Muscle of leg (tissue), 3 donors: ENCODE measurements at regions not wholly inside any gene's neighbourhood (a gene's known extent, or its start where the extent isn't known, plus 50 kb on each side); places are given as distances from the start of the nearest gene placed in this dataset.
"Not testable (repeated sequence)": the region's sequence is repeated elsewhere in the genome, so short reads cannot be mapped to it uniquely, and the experiment has no call there.

Experiments used
- DNase-seq: peaks from one replicate; pipeline ENCODE4 v3.0.0; 2013
- H3K27ac ChIP-seq: one replicate; pipeline ENCODE4 v1.5.1; 2013; ENCODE audit warnings: mild to moderate bottlenecking, low read length, control low read depth
- H3K27me3 ChIP-seq: one replicate; pipeline ENCODE4 v1.6.1; 2013; ENCODE audit warnings: low read length; ENCODE audit not compliant: control insufficient read depth, insufficient read depth
- H3K36me3 ChIP-seq: one replicate; pipeline ENCODE4 v1.6.1; 2013; ENCODE audit warnings: low read length; ENCODE audit not compliant: control insufficient read depth, insufficient read depth
- H3K4me1 ChIP-seq: one replicate; pipeline ENCODE4 v1.6.1; 2013; ENCODE audit warnings: low read length; ENCODE audit not compliant: control insufficient read depth, insufficient read depth
- H3K4me3 ChIP-seq: one replicate; pipeline ENCODE4 v1.5.1; 2013; ENCODE audit warnings: low read length, control low read depth
- H3K9me3 ChIP-seq: replicated peaks from 2 replicates; pipeline ENCODE4 v1.6.1; 2013; ENCODE audit warnings: low read depth, low read length; ENCODE audit not compliant: control insufficient read depth
- WGBS: methylation state at CpG from one replicate; pipeline ENCODE4 v1.1.5; 2013; ENCODE audit warnings: missing lambda C conversion rate; ENCODE audit not compliant: insufficient coverage; 5-methylcytosine and 5-hydroxymethylcytosine counted together

GRCh38 chr9:73327149-73327548, 175.5 kb downstream of the ANXA1 start:
- no peak for DNase-seq
- no CpG with 5 or more reads among the region's 2 CpGs for WGBS
- Histone ChIP-seq H3K4me1 (no peaks in the 10 kb centered on the region), H3K36me3 (no peaks in the 10 kb centered on the region), H3K27me3 (no peaks in the 10 kb centered on the region), H3K4me3 (no peak overlapping the region), H3K9me3 (no peaks in the 10 kb centered on the region), H3K27ac (no peak overlapping the region)

GRCh38 chr9:73337182-73337581, 185.5 kb downstream of the ANXA1 start:
- not testable (repeated sequence) for H3K4me3 ChIP-seq, DNase-seq, H3K36me3 ChIP-seq, H3K27me3 ChIP-seq, H3K9me3 ChIP-seq, H3K4me1 ChIP-seq, H3K27ac ChIP-seq
- WGBS, result 100% methylated on average over 1 of the region's 2 CpGs

- H3K4me3 ChIP-seq, result no peak overlapping the region
- WGBS, result no CpG with 5 or more reads among the region's 3 CpGs
- H3K27ac ChIP-seq, result no peak overlapping the region
- H3K9me3 ChIP-seq, result no peaks in the 10 kb centered on the region
- H3K36me3 ChIP-seq, result no peaks in the 10 kb centered on the region
- no peak for DNase-seq
- H3K4me1 ChIP-seq, result no peaks in the 10 kb centered on the region
- H3K27me3 ChIP-seq, result no peaks in the 10 kb centered on the region
These were observed 192.4 kb downstream of the ANXA1 start for GRCh38 chr9:73344060-73344459.

- 86% methylated on average over 1 of the region's 4 CpGs for WGBS
- Histone ChIP-seq H3K27me3 (no peaks in the 10 kb centered on the region), H3K9me3 (no peaks in the 10 kb centered on the region), H3K4me1 (no peaks in the 10 kb centered on the region), H3K27ac (no peak overlapping the region), H3K36me3 (no peaks in the 10 kb centered on the region), H3K4me3 (no peak overlapping the region)
- DNase-seq, result no peak
These were observed 195.5 kb downstream of the ANXA1 start for GRCh38 chr9:73347123-73347522.

GRCh38 chr9:73347720-73348119, 196.1 kb downstream of the ANXA1 start:
- no peaks in the 10 kb centered on the region for H3K27me3 ChIP-seq
- no peak for DNase-seq
- H3K9me3 ChIP-seq, result no peaks in the 10 kb centered on the region
- H3K36me3 ChIP-seq, result no peaks in the 10 kb centered on the region
- no peak overlapping the region for H3K27ac ChIP-seq
- H3K4me1 ChIP-seq, result no peaks in the 10 kb centered on the region
- H3K4me3 ChIP-seq, result no peak overlapping the region
- WGBS, result no CpG with 5 or more reads among the region's 1 CpG

GRCh38 chr9:73348471-73348870, 196.8 kb downstream of the ANXA1 start:
- Histone ChIP-seq H3K4me1 (no peaks in the 10 kb centered on the region), H3K9me3 (no peaks in the 10 kb centered on the region)
- DNase-seq, result no peak

GRCh38 chr9:73349476-73349875, 197.8 kb downstream of the ANXA1 start:
- no peaks in the 10 kb centered on the region for H3K4me1 ChIP-seq
- no peaks in the 10 kb centered on the region for H3K27me3 ChIP-seq
- no peak for DNase-seq
- H3K4me3 ChIP-seq, result no peak overlapping the region
- H3K9me3 ChIP-seq, result no peaks in the 10 kb centered on the region
- no peak overlapping the region for H3K27ac ChIP-seq
- H3K36me3 ChIP-seq, result no peaks in the 10 kb centered on the region
- WGBS, result no CpG with 5 or more reads among the region's 2 CpGs

More at GRCh38 chr9:73348471-73348870, 196.8 kb downstream of the ANXA1 start:
- Histone ChIP-seq H3K27ac (no peak overlapping the region), H3K36me3 (no peaks in the 10 kb centered on the region), H3K4me3 (no peak overlapping the region), H3K27me3 (no peaks in the 10 kb centered on the region)

- 42% methylated on average over 2 of the region's 3 CpGs for WGBS
These were observed 205.9 kb downstream of the ANXA1 start for GRCh38 chr9:73357607-73358006.

GRCh38 chr9:73370053-73370452, 218.4 kb downstream of the ANXA1 start:
- WGBS, result no CpG with 5 or more reads among the region's 1 CpG
- no peak overlapping the region for H3K27ac ChIP-seq

More at GRCh38 chr9:73357607-73358006, 205.9 kb downstream of the ANXA1 start:
- H3K27me3 ChIP-seq, result no peaks in the 10 kb centered on the region
- H3K4me1 ChIP-seq, result no peaks in the 10 kb centered on the region
- no peaks in the 10 kb centered on the region for H3K9me3 ChIP-seq
- H3K4me3 ChIP-seq, result no peak overlapping the region
- H3K27ac ChIP-seq, result no peak overlapping the region
- no peaks in the 10 kb centered on the region for H3K36me3 ChIP-seq
- DNase-seq, result no peak

GRCh38 chr9:73371801-73372200, 220.1 kb downstream of the ANXA1 start:
- Histone ChIP-seq H3K27me3 (no peaks in the 10 kb centered on the region), H3K4me3 (no peak overlapping the region), H3K36me3 (no peaks in the 10 kb centered on the region), H3K27ac (no peak overlapping the region), H3K4me1 (no peaks in the 10 kb centered on the region), H3K9me3 (no peaks in the 10 kb centered on the region)
- no peak for DNase-seq
- no CpG with 5 or more reads among the region's 2 CpGs for WGBS

More at GRCh38 chr9:73370053-73370452, 218.4 kb downstream of the ANXA1 start:
- no peaks in the 10 kb centered on the region for H3K9me3 ChIP-seq
- no peaks in the 10 kb centered on the region for H3K4me1 ChIP-seq
- no peak overlapping the region for H3K4me3 ChIP-seq
- H3K36me3 ChIP-seq, result no peaks in the 10 kb centered on the region
- no peak for DNase-seq
- H3K27me3 ChIP-seq, result no peaks in the 10 kb centered on the region

GRCh38 chr9:73380411-73380810, 228.7 kb downstream of the ANXA1 start:
- H3K27ac ChIP-seq, result no peak overlapping the region
- H3K27me3 ChIP-seq, result no peaks in the 10 kb centered on the region
- H3K9me3 ChIP-seq, result no peaks in the 10 kb centered on the region
- no peaks in the 10 kb centered on the region for H3K4me1 ChIP-seq
- no peak overlapping the region for H3K4me3 ChIP-seq
- WGBS, result 58% methylated on average over 2 of the region's 3 CpGs
- no peak for DNase-seq
- H3K36me3 ChIP-seq, result no peaks in the 10 kb centered on the region
